Vagina (tissue), 2 donors: ENCODE measurements at regions not wholly inside any gene's neighbourhood (a gene's known extent, or its start where the extent isn't known, plus 50 kb on each side); places are given as distances from the start of the nearest gene placed in this dataset.

Experiments
- DNase-seq, 2 donors: peaks; one replicate each; pipeline ENCODE4 v3.0.0-alpha.2; 2017; ENCODE audit errors: extremely low spot score in 2 of 2
- H3K27ac ChIP-seq: fragments of 200-600 bp; sonication (generic); one replicate; pipeline ENCODE4 v1.5.1; 2019
- H3K27me3 ChIP-seq: fragments of 200-600 bp; sonication (generic); one replicate; pipeline ENCODE4 v1.5.1; 2019
- H3K36me3 ChIP-seq, 2 donors: fragments of 200-600 bp; sonication (generic); one replicate each; pipeline ENCODE4 v1.5.1; 2017 to 2019
- H3K4me1 ChIP-seq: fragments of 200-600 bp; sonication (generic); one replicate; pipeline ENCODE4 v1.5.1; 2019
- H3K4me3 ChIP-seq, 2 donors: fragments of 200-600 bp; sonication (generic); 1 replicate in 1 of 2; 2 replicates in 1 of 2; pipeline ENCODE4 v1.5.1; 2016 to 2019
- H3K9me3 ChIP-seq: fragments of 200-600 bp; sonication (generic); one replicate; pipeline ENCODE4 v1.5.1; 2019
- CTCF ChIP-seq, 3 experiments: fragments of 450-650 bp in 2 of 3; fragments of 200-600 bp in 1 of 3; sonication (generic) in 1 of 3; IDR thresholded peaks; one replicate each; pipeline ENCODE4 v1.5.1; 2017 to 2019; ENCODE audit warnings: antibody characterized with exemption in 3 of 3, mild to moderate bottlenecking in 2 of 3, moderate library complexity in 2 of 3
- POLR2A ChIP-seq, 2 donors: fragments of 450-650 bp; IDR thresholded peaks; one replicate each; pipeline ENCODE4 v1.6.1; 2017; ENCODE audit warnings: antibody characterized with exemption in 2 of 2, mild to moderate bottlenecking in 2 of 2, moderate library complexity in 2 of 2
- POLR2AphosphoS5 ChIP-seq, 2 donors: sonication (generic); formaldehyde crosslinking; IDR thresholded peaks; one replicate each; pipeline ENCODE4 v1.9.0; 2017; ENCODE audit warnings: antibody characterized with exemption in 2 of 2, mild to moderate bottlenecking in 2 of 2, low read depth in 1 of 2; ENCODE audit not compliant: insufficient read depth in 1 of 2
- intact Hi-C: fragments of 100-400 bp; cut with DNase I; formaldehyde crosslinking; loops from one replicate; pipeline ENCODE4 v1.15.1; 2023

- intact Hi-C loops = no loop called here
- no peaks in the 10 kb centered on the region for H3K27me3 ChIP-seq
- H3K4me3 ChIP-seq = no peak overlapping the region
- H3K4me1 ChIP-seq = peaks cover 11% of the 10 kb centered on the region
- H3K9me3 ChIP-seq = no peaks in the 10 kb centered on the region
- no peak for DNase-seq
- TF ChIP-seq POLR2A (IDR thresholded peaks at IDR 0.05) (no peak), POLR2AphosphoS5 (IDR thresholded peaks at IDR 0.05; ENCODE audit: insufficient read depth in 1 of 2, low read depth in 1 of 2) (no peak), CTCF (IDR thresholded peaks at IDR 0.05) (no peak)
- H3K36me3 ChIP-seq = no peaks in the 10 kb centered on the region
- no peak overlapping the region for H3K27ac ChIP-seq
These were observed 232.9 kb upstream of the ANKRD50 start for GRCh38 chr4:124945422-124945821.

GRCh38 chr4:124943938-124944337, 231.4 kb upstream of the ANKRD50 start:
- Histone ChIP-seq H3K27ac (no peak overlapping the region), H3K27me3 (no peaks in the 10 kb centered on the region), H3K9me3 (no peaks in the 10 kb centered on the region), H3K4me3 (no peak overlapping the region), H3K36me3 (no peaks in the 10 kb centered on the region), H3K4me1 (peaks cover 26% of the 10 kb centered on the region)
- DNase-seq = no peak
- intact Hi-C loops = no loop called here
- TF ChIP-seq POLR2A (IDR thresholded peaks at IDR 0.05) = no peak
- no peak for TF ChIP-seq CTCF (IDR thresholded peaks at IDR 0.05)
- TF ChIP-seq POLR2AphosphoS5 (IDR thresholded peaks at IDR 0.05; ENCODE audit: insufficient read depth in 1 of 2, low read depth in 1 of 2) = no peak

GRCh38 chr4:124943145-124943889, 230.8 kb upstream of the ANKRD50 start:
- Histone ChIP-seq H3K36me3 (no peaks in the 10 kb centered on the region), H3K9me3 (no peaks in the 10 kb centered on the region), H3K27ac (no peak overlapping the region), H3K27me3 (no peaks in the 10 kb centered on the region), H3K4me3 (no peak overlapping the region), H3K4me1 (peaks cover 26% of the 10 kb centered on the region)
- intact Hi-C loops = no loop called here
- TF ChIP-seq POLR2AphosphoS5 (IDR thresholded peaks at IDR 0.05; ENCODE audit: insufficient read depth in 1 of 2, low read depth in 1 of 2) (no peak), CTCF (IDR thresholded peaks at IDR 0.05) (no peak), POLR2A (IDR thresholded peaks at IDR 0.05) (no peak)
- DNase-seq = no peak

GRCh38 chr4:124941267-124941666, 228.7 kb upstream of the ANKRD50 start:
- Histone ChIP-seq H3K4me1 (peaks cover 41% of the 10 kb centered on the region), H3K4me3 (no peak overlapping the region), H3K27me3 (no peaks in the 10 kb centered on the region), H3K27ac (no peak overlapping the region), H3K36me3 (no peaks in the 10 kb centered on the region), H3K9me3 (no peaks in the 10 kb centered on the region)
- TF ChIP-seq POLR2AphosphoS5 (IDR thresholded peaks at IDR 0.05; ENCODE audit: insufficient read depth in 1 of 2, low read depth in 1 of 2) = peak in 1 of 2 donors; percentile 56
- no peak for TF ChIP-seq CTCF (IDR thresholded peaks at IDR 0.05)
- DNase-seq = no peak
- intact Hi-C loops = no loop called here

GRCh38 chr4:124940387-124940786, 227.9 kb upstream of the ANKRD50 start:
- no peaks in the 10 kb centered on the region for H3K27me3 ChIP-seq
- TF ChIP-seq POLR2A (IDR thresholded peaks at IDR 0.05) = no peak
- peak in 1 of 2 donors; percentile 72 for TF ChIP-seq POLR2AphosphoS5 (IDR thresholded peaks at IDR 0.05; ENCODE audit: insufficient read depth in 1 of 2, low read depth in 1 of 2)
- no peak overlapping the region for H3K27ac ChIP-seq

More at GRCh38 chr4:124940387-124940786, 227.9 kb upstream of the ANKRD50 start:
- H3K4me1 ChIP-seq = peaks cover 43% of the 10 kb centered on the region
- no peak overlapping the region for H3K4me3 ChIP-seq
- H3K36me3 ChIP-seq = no peaks in the 10 kb centered on the region
- H3K9me3 ChIP-seq = no peaks in the 10 kb centered on the region
- no peak for DNase-seq
- intact Hi-C loops = no loop called here
